Transverse colon (tissue), 4 donors: ENCODE measurements at regions not wholly inside any gene's neighbourhood (a gene's known extent, or its start where the extent isn't known, plus 50 kb on each side); places are given as distances from the start of the nearest gene placed in this dataset.

Experiments used
- DNase-seq: peaks from one replicate; pipeline ENCODE4 v3.0.0-alpha.2; 2019
- H3K27ac ChIP-seq, 4 donors: fragments of 200-600 bp; sonication (generic); 2 replicates each; pipeline ENCODE4 v1.5.1; 2016 to 2018; ENCODE audit warnings: inconsistent platforms in 4 of 4
- H3K27me3 ChIP-seq: fragments of 200-600 bp; sonication (generic); 2 replicates; pipeline ENCODE4 v1.5.1; 2017; ENCODE audit warnings: inconsistent platforms
- H3K36me3 ChIP-seq, 4 donors: fragments of 200-600 bp; sonication (generic); 2 replicates each; pipeline ENCODE4 v1.5.1; 2017 to 2019; ENCODE audit warnings: inconsistent platforms in 4 of 4
- H3K4me1 ChIP-seq, 4 donors: fragments of 200-600 bp; sonication (generic); 2 replicates each; pipeline ENCODE4 v1.5.1; 2017 to 2020; ENCODE audit warnings: inconsistent platforms in 4 of 4
- H3K4me3 ChIP-seq, 4 donors: fragments of 200-600 bp; sonication (generic); 1 replicate in 1 of 4; 2 replicates in 3 of 4; pipeline versions ENCODE4 v1.5.1 to v1.6.1; 2017 to 2019; ENCODE audit warnings: inconsistent platforms in 4 of 4
- H3K9me3 ChIP-seq, 2 donors: fragments of 200-600 bp; sonication (generic); 2 replicates each; pipeline ENCODE4 v1.5.1; 2017 to 2019; ENCODE audit warnings: inconsistent platforms in 2 of 2
- CTCF ChIP-seq, 5 experiments: fragments of 200-600 bp in 3 of 5; fragments of 450-650 bp in 2 of 5; sonication (generic) in 3 of 5; IDR thresholded peaks; 1 replicate in 2 of 5; 2 replicates in 3 of 5; pipeline ENCODE4 v1.5.1; 2016 to 2017; ENCODE audit warnings: antibody characterized with exemption in 5 of 5, inconsistent platforms in 3 of 5, mild to moderate bottlenecking in 2 of 5, moderate library complexity in 1 of 5
- EP300 ChIP-seq: sonication (generic); formaldehyde crosslinking; IDR thresholded peaks from one replicate; pipeline ENCODE4 v1.6.1; 2017; ENCODE audit warnings: antibody characterized with exemption, low read depth
- POLR2A ChIP-seq: fragments of 450-650 bp; IDR thresholded peaks from one replicate; pipeline ENCODE4 v1.6.1; 2016; ENCODE audit warnings: antibody characterized with exemption, mild to moderate bottlenecking, moderate library complexity
- POLR2AphosphoS5 ChIP-seq, 3 donors: sonication (generic); formaldehyde crosslinking; IDR thresholded peaks; one replicate each; pipeline ENCODE4 v1.6.1; 2016; ENCODE audit warnings: antibody characterized with exemption in 3 of 3
- WGBS, 2 donors: methylation state at CpG; one replicate each; pipeline ENCODE4 v1.1.5; 2018; ENCODE audit warnings: low coverage in 1 of 2; 5-methylcytosine and 5-hydroxymethylcytosine counted together
- in situ Hi-C, 4 donors: fragments of 200-750 bp; cut with MboI; loops; one replicate each; pipeline versions ENCODE4 v1.15.0 to v1.15.1; 2017; ENCODE audit warnings: low sequenced_read_pairs in 3 of 4, low pct_ligation_motif_present in 1 of 4, low pct_unique_long_range_greater_than_20kb in 1 of 4
- intact Hi-C: fragments of 100-400 bp; cut with DNase I; formaldehyde crosslinking; loops from one replicate; pipeline ENCODE4 v1.15.1; 2023; ENCODE audit warnings: low total_unique reads

DNA sequence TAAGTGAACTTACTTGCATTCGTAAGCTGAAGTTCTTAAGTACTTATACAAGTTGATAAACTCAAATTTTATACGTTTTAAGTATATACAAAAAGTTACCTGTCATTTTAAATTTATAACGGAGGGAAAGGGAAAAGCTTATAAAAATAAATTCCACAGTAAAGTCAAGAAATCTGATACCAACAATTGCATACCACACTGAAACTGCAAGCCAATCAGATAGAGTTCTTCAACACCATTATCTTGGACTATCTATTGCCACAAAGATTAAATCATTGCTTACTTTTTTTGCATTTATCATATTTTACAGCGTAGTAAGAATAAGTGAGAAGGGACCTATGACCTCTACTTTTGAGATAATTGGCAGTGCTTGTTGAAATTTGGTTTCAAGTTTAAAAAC lies 386.7 kb downstream of the TFAP2A start:
- in situ Hi-C loops, result loop anchor here in 1 of 4 donors (25.0 kb wide), 1 partner anchor 384 kb away; the partner anchor contains the start of gene TFAP2A

DNA sequence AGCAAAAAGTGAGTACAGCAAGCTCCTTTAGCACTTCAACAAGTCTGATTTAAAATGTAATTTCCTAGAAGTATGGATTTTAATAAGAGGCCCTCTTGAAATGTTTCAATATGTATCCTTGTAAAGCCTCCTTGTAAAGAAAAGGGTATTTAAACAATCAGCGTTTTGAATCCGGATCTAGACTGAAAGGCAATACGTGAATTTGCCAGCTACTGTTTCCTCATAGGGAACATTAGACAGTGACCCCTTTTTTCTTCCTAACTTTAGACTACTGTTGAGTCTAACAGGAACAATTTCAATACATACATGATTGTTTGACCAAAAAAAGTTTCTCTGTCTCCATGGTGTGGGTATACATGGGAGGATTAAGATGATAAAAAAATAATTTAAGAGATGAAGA lies 395.0 kb downstream of the TFAP2A start:
- Histone ChIP-seq H3K9me3 (no peaks in the 10 kb centered on the region), H3K27ac (no peak overlapping the region), H3K4me3 (no peak overlapping the region), H3K4me1 (no peaks in the 10 kb centered on the region), H3K36me3 (no peaks in the 10 kb centered on the region), H3K27me3 (no peaks in the 10 kb centered on the region)
- in situ Hi-C loops (no loop called here), intact Hi-C loops (no loop called here)
- no peak for TF ChIP-seq POLR2AphosphoS5 (IDR thresholded peaks at IDR 0.05)
- TF ChIP-seq CTCF (IDR thresholded peaks at IDR 0.05), result no peak
- TF ChIP-seq EP300, result no peak
- TF ChIP-seq POLR2A, result no peak
- WGBS, 2 donors, result 88% methylated on average over 3 of the region's 3 CpGs
- no peak for DNase-seq

More for the DNA sequence above, 386.7 kb downstream of the TFAP2A start:
- WGBS, 2 donors, result 34 to 57% methylated on average over 4 of the region's 4 CpGs
- no peak for DNase-seq
- Histone ChIP-seq H3K4me3 (no peak overlapping the region), H3K27me3 (no peaks in the 10 kb centered on the region), H3K9me3 (no peaks in the 10 kb centered on the region), H3K4me1 (no peaks in the 10 kb centered on the region), H3K36me3 (no peaks in the 10 kb centered on the region), H3K27ac (no peak overlapping the region)
- no peak for TF ChIP-seq EP300
- no peak for TF ChIP-seq POLR2A
- no peak for TF ChIP-seq CTCF (IDR thresholded peaks at IDR 0.05)
- no peak for TF ChIP-seq POLR2AphosphoS5 (IDR thresholded peaks at IDR 0.05)
- intact Hi-C loops, result no loop called here

DNA sequence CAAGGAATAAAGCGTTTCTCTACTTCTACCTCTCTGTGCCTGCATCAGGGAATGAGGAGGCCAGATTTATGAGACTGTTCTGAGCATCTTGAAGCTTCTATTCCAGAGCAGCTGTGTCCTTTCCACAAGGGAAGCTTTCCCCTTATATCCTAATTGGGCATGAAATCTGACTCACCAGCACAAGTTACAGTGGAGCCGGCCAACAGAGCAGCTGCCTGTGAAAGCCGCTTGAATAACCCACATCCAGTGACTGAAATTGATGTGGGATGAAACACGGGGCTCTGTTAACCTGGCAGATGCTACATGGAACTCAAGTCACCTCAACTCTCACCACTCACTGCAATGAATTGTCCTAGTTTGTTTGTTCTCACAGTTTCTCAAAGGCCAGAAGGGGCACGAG lies 400.3 kb downstream of the TFAP2A start:
- intact Hi-C loops (no loop called here), in situ Hi-C loops (no loop called here)
- H3K36me3 ChIP-seq, result no peaks in the 10 kb centered on the region
- 31 to 58% methylated on average over 2 to 5 of the region's 5 CpGs for WGBS, 2 donors
- H3K27ac ChIP-seq, result no peak overlapping the region
- no peaks in the 10 kb centered on the region for H3K4me1 ChIP-seq
- no peak overlapping the region for H3K4me3 ChIP-seq
- no peak for DNase-seq
- no peaks in the 10 kb centered on the region for H3K27me3 ChIP-seq
- peaks cover 0 to 3% of the 10 kb centered on the region in 2 donors for H3K9me3 ChIP-seq
- TF ChIP-seq POLR2AphosphoS5 (IDR thresholded peaks at IDR 0.05) (no peak), POLR2A (no peak), EP300 (no peak), CTCF (IDR thresholded peaks at IDR 0.05) (no peak)

DNA sequence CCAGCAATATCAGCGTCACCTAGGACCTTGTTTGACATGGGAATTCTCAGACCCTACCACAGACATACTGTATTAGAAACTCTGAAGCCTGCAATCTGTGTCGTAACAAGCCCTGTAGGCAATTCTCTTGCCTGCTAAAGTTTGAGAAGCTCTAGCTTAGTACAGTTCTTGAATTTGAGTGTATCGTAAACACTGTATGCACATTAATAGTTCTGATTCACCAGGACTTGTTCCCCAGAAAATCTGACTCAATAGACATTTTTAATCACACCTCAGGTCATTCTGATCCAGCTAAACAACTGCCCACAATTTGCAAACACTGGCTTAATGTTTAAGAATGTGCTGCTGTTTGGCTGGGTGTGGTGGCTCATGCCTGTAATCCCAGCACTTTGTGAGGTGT lies 414.3 kb downstream of the TFAP2A start:
- WGBS, 2 donors, result 78% methylated on average over 3 of the region's 3 CpGs; no CpG with 5 or more reads in 1 of the 2 donors
- TF ChIP-seq CTCF (IDR thresholded peaks at IDR 0.05) (no peak), POLR2AphosphoS5 (IDR thresholded peaks at IDR 0.05) (no peak), EP300 (no peak), POLR2A (no peak)
- H3K4me1 ChIP-seq, result no peaks in the 10 kb centered on the region
- H3K9me3 ChIP-seq, result no peaks in the 10 kb centered on the region
- no peaks in the 10 kb centered on the region for H3K27me3 ChIP-seq
- H3K27ac ChIP-seq, result no peak overlapping the region
- intact Hi-C loops (no loop called here), in situ Hi-C loops (no loop called here)
- DNase-seq, result no peak
- no peaks in the 10 kb centered on the region for H3K36me3 ChIP-seq
- H3K4me3 ChIP-seq, result no peak overlapping the region
